Panc1 (cell line): ENCODE measurements at regions not wholly inside any gene's neighbourhood (a gene's known extent, or its start where the extent isn't known, plus 50 kb on each side); places are given as distances from the start of the nearest gene placed in this dataset.

Experiments
- ATAC-seq: fragments of 200-7000 bp; cut with Tn5 transposase; 2 replicates; pipeline ENCODE4 v1.9.1; 2020; ENCODE audit warnings: mild to moderate bottlenecking, moderate library complexity
- BruUV-seq: library from RNA; stranded (reverse); fragments of 400-500 nt; replicated peaks from 2 replicates; lab custom pipeline; 2021; lab: Mats Ljungman, UMichigan
- CTCF ChIA-PET: fragments of 300-600 bp; sonication (Branson Sonifier 250); formaldehyde crosslinking; loops from one replicate; lab custom pipeline; 2022; ENCODE audit warnings: antibody characterized with exemption; lab: Charles Lee
- POLR2A ChIA-PET: fragments of 300-600 bp; sonication (Branson Sonifier 250); formaldehyde crosslinking; loops from one replicate; lab custom pipeline; 2022; ENCODE audit warnings: antibody characterized with exemption; lab: Charles Lee
- DNase-seq: peaks from one replicate; pipeline ENCODE4 v3.0.0-alpha.2; 2010; ENCODE audit warnings: low read depth, low spot score
- H3K27ac ChIP-seq: 2 replicates; pipeline ENCODE4 v1.5.1; 2011; ENCODE audit warnings: mild to moderate bottlenecking, low read length, inconsistent platforms
- H3K27me3 ChIP-seq: fragments of 200-500 bp; sonication (Bioruptor generic); 2 replicates; pipeline ENCODE4 v1.6.0; 2014; ENCODE audit warnings: low read length, inconsistent platforms; ENCODE audit not compliant: control insufficient read depth, insufficient read depth
- H3K36me3 ChIP-seq: fragments of 200-500 bp; sonication (Bioruptor generic); 2 replicates; pipeline ENCODE4 v1.5.1; 2014; ENCODE audit warnings: inconsistent platforms, mild to moderate bottlenecking, low read length, moderate library complexity; ENCODE audit not compliant: control insufficient read depth, insufficient read depth
- H3K4me1 ChIP-seq: 2 replicates; pipeline ENCODE4 v1.5.1; 2011; ENCODE audit warnings: inconsistent platforms, mild to moderate bottlenecking, low read length, moderate library complexity; ENCODE audit not compliant: control insufficient read depth, insufficient read depth
- H3K4me3 ChIP-seq, 2 experiments: 2 replicates each; pipeline ENCODE4 v1.5.1; 2011 to 2012; ENCODE audit warnings: low read depth in 2 of 2, low read length in 2 of 2, mild to moderate bottlenecking in 2 of 2, inconsistent platforms in 1 of 2, moderate library complexity in 1 of 2
- H3K9me3 ChIP-seq: fragments of 200-500 bp; sonication (Bioruptor generic); 2 replicates; pipeline ENCODE4 v1.5.1; 2014; ENCODE audit warnings: low read depth, mild to moderate bottlenecking, inconsistent platforms, low read length, moderate library complexity; ENCODE audit not compliant: control insufficient read depth, insufficient read depth
- POLR2AphosphoS5 ChIP-seq: IDR thresholded peaks from 2 replicates; pipeline ENCODE4 v1.6.1; 2012; ENCODE audit warnings: mild to moderate bottlenecking, low read depth, low read length, moderate library complexity
- REST ChIP-seq, 2 experiments: IDR thresholded peaks; 2 replicates each; pipeline ENCODE4 v1.6.1; 2011 to 2012; ENCODE audit warnings: low read depth in 2 of 2, control low read depth in 1 of 2, low read length in 1 of 2, mild to moderate bottlenecking in 1 of 2, moderate library complexity in 1 of 2; ENCODE audit not compliant: insufficient read depth in 1 of 2
- SIN3A ChIP-seq: IDR thresholded peaks from 2 replicates; pipeline ENCODE4 v1.6.1; 2012; ENCODE audit warnings: low read depth, mild to moderate bottlenecking, low read length, moderate library complexity, borderline replicate concordance; ENCODE audit not compliant: insufficient read depth
- TCF7L2 ChIP-seq: IDR thresholded peaks from 2 replicates; pipeline ENCODE4 v1.6.1; 2011; ENCODE audit warnings: mild to moderate bottlenecking, low read depth, low read length, inconsistent platforms
- in situ Hi-C: cut with HindIII; loops from 2 replicates; pipeline ENCODE4 v1.10.0; 2016; ENCODE audit warnings: low sequenced_read_pairs, low pct_unique_long_range_greater_than_20kb
- intact Hi-C: fragments of 100-400 bp; cut with micrococcal nuclease; formaldehyde crosslinking; loops from one replicate; pipeline ENCODE4 v1.10.0; 2022; ENCODE audit not compliant: unreplicated experiment
- TF ChIP-seq, protein P1 (sequence below): fragments of 450-650 bp; IDR thresholded peaks from 2 replicates; pipeline ENCODE4 v1.5.1; 2017; ENCODE audit warnings: mild to moderate bottlenecking

DNA sequence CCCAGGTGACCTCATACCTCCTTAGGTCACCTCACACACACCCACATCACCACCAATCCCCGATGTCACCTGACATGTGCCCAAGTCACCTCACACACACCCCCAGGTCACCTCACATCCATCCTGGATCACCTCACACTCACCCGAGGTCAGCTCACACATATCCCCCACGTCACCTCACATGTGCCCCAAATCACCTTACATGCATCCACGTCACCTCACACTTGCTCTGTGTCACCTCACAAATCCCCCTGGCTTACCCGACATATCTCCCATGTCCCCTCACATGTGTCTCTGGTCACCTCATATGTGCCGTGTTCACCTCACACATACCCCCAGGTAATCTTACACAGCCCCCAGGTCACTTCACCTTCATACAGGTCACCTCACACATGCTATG is 864.6 kb downstream of the TMEM121 start:
- Histone ChIP-seq H3K27ac (no peak overlapping the region), H3K4me1 (no peaks in the 10 kb centered on the region), H3K36me3 (no peaks in the 10 kb centered on the region), H3K4me3 (no peak overlapping the region), H3K27me3 (no peaks in the 10 kb centered on the region), H3K9me3 (no peaks in the 10 kb centered on the region)
- in situ Hi-C loops: no loop called here
- CTCF ChIA-PET: no interaction called here
- no peak for ATAC-seq
- intact Hi-C loops: no loop called here
- POLR2A ChIA-PET: no interaction called here
- no TSS peak for BruUV-seq
- no peak for TF ChIP-seq SIN3A
- TF ChIP-seq TCF7L2: no peak
- no peak for TF ChIP-seq POLR2AphosphoS5
- TF ChIP-seq, protein P1, sequence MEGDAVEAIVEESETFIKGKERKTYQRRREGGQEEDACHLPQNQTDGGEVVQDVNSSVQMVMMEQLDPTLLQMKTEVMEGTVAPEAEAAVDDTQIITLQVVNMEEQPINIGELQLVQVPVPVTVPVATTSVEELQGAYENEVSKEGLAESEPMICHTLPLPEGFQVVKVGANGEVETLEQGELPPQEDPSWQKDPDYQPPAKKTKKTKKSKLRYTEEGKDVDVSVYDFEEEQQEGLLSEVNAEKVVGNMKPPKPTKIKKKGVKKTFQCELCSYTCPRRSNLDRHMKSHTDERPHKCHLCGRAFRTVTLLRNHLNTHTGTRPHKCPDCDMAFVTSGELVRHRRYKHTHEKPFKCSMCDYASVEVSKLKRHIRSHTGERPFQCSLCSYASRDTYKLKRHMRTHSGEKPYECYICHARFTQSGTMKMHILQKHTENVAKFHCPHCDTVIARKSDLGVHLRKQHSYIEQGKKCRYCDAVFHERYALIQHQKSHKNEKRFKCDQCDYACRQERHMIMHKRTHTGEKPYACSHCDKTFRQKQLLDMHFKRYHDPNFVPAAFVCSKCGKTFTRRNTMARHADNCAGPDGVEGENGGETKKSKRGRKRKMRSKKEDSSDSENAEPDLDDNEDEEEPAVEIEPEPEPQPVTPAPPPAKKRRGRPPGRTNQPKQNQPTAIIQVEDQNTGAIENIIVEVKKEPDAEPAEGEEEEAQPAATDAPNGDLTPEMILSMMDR: no peak
- no peak for TF ChIP-seq REST (IDR thresholded peaks at IDR 0.05; ENCODE audit: insufficient read depth in 1 of 2, low read depth in 2 of 2, low read length in 1 of 2)
- DNase-seq: no peak

DNA sequence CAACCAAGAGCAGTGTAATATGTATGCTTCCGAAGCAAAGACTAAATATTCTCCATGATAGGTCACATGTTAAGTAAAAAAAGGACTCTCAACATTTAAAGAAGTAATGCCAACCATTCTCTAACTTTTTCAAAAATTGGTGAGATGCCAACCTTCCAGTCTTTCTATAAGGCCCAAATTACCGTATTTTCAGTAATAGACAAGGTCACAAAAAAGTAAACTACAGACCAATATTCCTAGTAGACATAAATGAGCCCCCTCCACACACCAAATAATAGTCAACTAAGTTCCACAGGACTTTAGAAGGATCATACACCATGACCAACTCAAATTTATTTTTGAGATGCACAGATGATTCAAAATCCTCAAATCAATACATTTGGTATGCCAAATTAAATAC is 867.4 kb downstream of the TMEM121 start:
- no peak for TF ChIP-seq REST (IDR thresholded peaks at IDR 0.05; ENCODE audit: insufficient read depth in 1 of 2, low read depth in 2 of 2, low read length in 1 of 2)
- no peak for TF ChIP-seq SIN3A
- H3K27me3 ChIP-seq: no peaks in the 10 kb centered on the region
- no peak overlapping the region for H3K27ac ChIP-seq
- H3K4me3 ChIP-seq: no peak overlapping the region
- ChIA-PET CTCF (no interaction called here), POLR2A (no interaction called here)
- intact Hi-C loops: no loop called here
- H3K9me3 ChIP-seq: no peaks in the 10 kb centered on the region
- H3K4me1 ChIP-seq: no peaks in the 10 kb centered on the region
- BruUV-seq: no TSS peak
- in situ Hi-C loops: no loop called here
- no peak for DNase-seq
- H3K36me3 ChIP-seq: no peaks in the 10 kb centered on the region
- ATAC-seq: no peak
